ENCODE measurements at regions not wholly inside any gene's neighbourhood (a gene's known extent, or its start where the extent isn't known, plus 50 kb on each side); places are given as distances from the start of the nearest gene placed in this dataset.

DNA sequence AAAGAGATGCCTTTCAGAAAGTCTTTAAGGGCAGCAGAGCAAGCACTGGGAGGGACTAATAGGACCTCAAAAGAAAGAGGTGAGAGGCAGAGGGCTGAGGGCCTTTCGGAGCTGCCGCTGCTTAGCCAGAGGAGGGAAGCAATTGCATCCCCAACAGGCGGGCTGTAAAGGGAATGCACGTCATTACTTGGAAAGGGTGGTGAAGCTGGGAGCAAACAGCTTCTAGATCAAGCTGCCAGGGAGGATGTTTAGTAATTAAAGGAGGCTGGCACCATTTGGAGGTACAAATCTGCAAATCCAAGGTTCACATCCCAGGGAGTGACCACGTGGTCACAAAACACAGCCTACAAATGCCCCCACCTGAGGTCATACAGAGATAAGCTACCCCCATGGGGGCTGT is 429.0 kb upstream of the RBFOX1 start:
- Histone ChIP-seq H2BK120ac (ENCODE audit: low read depth, low read length) (no peak overlapping the region), H2AK9ac (replicated peaks; ENCODE audit: low read depth, low read length, poor library complexity) (no peak overlapping the region), H2BK20ac (ENCODE audit: low read depth, low read length) (no peak overlapping the region), H3K4me2 (ENCODE audit: low read depth, low read length) (no peak overlapping the region), H2AK5ac (ENCODE audit: low read depth, low read length) (no peak overlapping the region), H3K27ac (ENCODE audit: insufficient read depth, low read length) (no peak overlapping the region), H3K4ac (ENCODE audit: low read depth, low read length) (no peak overlapping the region), H4K8ac (ENCODE audit: low read depth in 2 of 2, low read length in 2 of 2) (no peak overlapping the region), H3K36me3 (ENCODE audit: control insufficient read depth, insufficient read depth, low read length) (no peaks in the 10 kb centered on the region), H3K9me1 (ENCODE audit: insufficient read depth, low read length) (no peaks in the 10 kb centered on the region), H3K4me3 (ENCODE audit: insufficient read depth, low read depth, low read length) (no peak overlapping the region), H2BK5ac (ENCODE audit: low read depth, low read length, poor library complexity, severe bottlenecking) (no peak overlapping the region), H3K27me3 (ENCODE audit: control insufficient read depth, insufficient read depth, low read length) (no peaks in the 10 kb centered on the region), H2AFZ (replicated peaks; ENCODE audit: low read length, poor library complexity) (no peak overlapping the region), H3K23ac (ENCODE audit: low read depth, low read length) (no peak overlapping the region), H4K5ac (ENCODE audit: low read depth, low read length) (no peak overlapping the region), H4K20me1 (ENCODE audit: insufficient read depth, low read length) (no peaks in the 10 kb centered on the region), H3K14ac (replicated peaks; ENCODE audit: low read depth, low read length) (no peak overlapping the region), H3K56ac (ENCODE audit: extremely low read depth, insufficient read depth, low read length) (no peak overlapping the region), H3K9ac (ENCODE audit: low read depth, low read length) (no peak overlapping the region), H3K9me3 (ENCODE audit: control insufficient read depth, insufficient read depth, low read length) (peaks cover 16% of the 10 kb centered on the region), H2BK15ac (ENCODE audit: low read depth, low read length) (no peak overlapping the region), H3K18ac (ENCODE audit: low read depth, low read length) (no peak overlapping the region), H4K91ac (ENCODE audit: insufficient read depth, low read depth, low read length) (no peak overlapping the region), H3K79me1 (ENCODE audit: low read depth in 1 of 2, low read length in 2 of 2) (no peaks in the 10 kb centered on the region), H3K4me1 (ENCODE audit: control insufficient read depth, insufficient read depth, low read length) (no peaks in the 10 kb centered on the region)
- POLR2A ChIA-PET (ENCODE audit: unreplicated experiment) = no interaction called here
- CTCF ChIA-PET = no interaction called here
- no peak for TF ChIP-seq BHLHE40 (IDR thresholded peaks at IDR 0.05; ENCODE audit: low read depth, low read length)
- TF ChIP-seq NFE2L2 (IDR thresholded peaks at IDR 0.05; ENCODE audit: low read depth, low read length) = no peak
- TF ChIP-seq CHD1 (IDR thresholded peaks at IDR 0.05; ENCODE audit: low read depth, low read length) = no peak
- no peak for TF ChIP-seq RCOR1 (IDR thresholded peaks at IDR 0.05; ENCODE audit: insufficient replicate concordance, low read length)
- TF ChIP-seq, protein P1, sequence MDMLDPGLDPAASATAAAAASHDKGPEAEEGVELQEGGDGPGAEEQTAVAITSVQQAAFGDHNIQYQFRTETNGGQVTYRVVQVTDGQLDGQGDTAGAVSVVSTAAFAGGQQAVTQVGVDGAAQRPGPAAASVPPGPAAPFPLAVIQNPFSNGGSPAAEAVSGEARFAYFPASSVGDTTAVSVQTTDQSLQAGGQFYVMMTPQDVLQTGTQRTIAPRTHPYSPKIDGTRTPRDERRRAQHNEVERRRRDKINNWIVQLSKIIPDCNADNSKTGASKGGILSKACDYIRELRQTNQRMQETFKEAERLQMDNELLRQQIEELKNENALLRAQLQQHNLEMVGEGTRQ (IDR thresholded peaks at IDR 0.05; ENCODE audit: low read depth, low read length) = no peak
- no peak for TF ChIP-seq POLR2A (IDR thresholded peaks at IDR 0.05; ENCODE audit: low read depth, low read length)
- no peak for TF ChIP-seq MXI1 (IDR thresholded peaks at IDR 0.05; ENCODE audit: borderline replicate concordance, low read depth, low read length)
- no peak for TF ChIP-seq RFX5 (IDR thresholded peaks at IDR 0.05; ENCODE audit: low read depth, low read length)
- TF ChIP-seq RAD21 (IDR thresholded peaks at IDR 0.05; ENCODE audit: low read length) = no peak
- TF ChIP-seq, protein P2, sequence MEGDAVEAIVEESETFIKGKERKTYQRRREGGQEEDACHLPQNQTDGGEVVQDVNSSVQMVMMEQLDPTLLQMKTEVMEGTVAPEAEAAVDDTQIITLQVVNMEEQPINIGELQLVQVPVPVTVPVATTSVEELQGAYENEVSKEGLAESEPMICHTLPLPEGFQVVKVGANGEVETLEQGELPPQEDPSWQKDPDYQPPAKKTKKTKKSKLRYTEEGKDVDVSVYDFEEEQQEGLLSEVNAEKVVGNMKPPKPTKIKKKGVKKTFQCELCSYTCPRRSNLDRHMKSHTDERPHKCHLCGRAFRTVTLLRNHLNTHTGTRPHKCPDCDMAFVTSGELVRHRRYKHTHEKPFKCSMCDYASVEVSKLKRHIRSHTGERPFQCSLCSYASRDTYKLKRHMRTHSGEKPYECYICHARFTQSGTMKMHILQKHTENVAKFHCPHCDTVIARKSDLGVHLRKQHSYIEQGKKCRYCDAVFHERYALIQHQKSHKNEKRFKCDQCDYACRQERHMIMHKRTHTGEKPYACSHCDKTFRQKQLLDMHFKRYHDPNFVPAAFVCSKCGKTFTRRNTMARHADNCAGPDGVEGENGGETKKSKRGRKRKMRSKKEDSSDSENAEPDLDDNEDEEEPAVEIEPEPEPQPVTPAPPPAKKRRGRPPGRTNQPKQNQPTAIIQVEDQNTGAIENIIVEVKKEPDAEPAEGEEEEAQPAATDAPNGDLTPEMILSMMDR (conservative IDR thresholded peaks at IDR 0.05; ENCODE audit: low read depth, low read length) = no peak
- TF ChIP-seq MAFK (IDR thresholded peaks at IDR 0.05; ENCODE audit: low read depth, low read length) = no peak
- no peak for TF ChIP-seq MAZ (IDR thresholded peaks at IDR 0.05; ENCODE audit: borderline replicate concordance, low read depth, low read length)
- TF ChIP-seq SMC3 (IDR thresholded peaks at IDR 0.05; ENCODE audit: low read depth, low read length) = no peak
- TF ChIP-seq FOS (IDR thresholded peaks at IDR 0.05; ENCODE audit: low read depth, low read length) = no peak
- no peak for TF ChIP-seq CEBPB (IDR thresholded peaks at IDR 0.05; ENCODE audit: low read depth, low read length)
- dilution Hi-C loops (cut with HindIII; ENCODE audit: low sequenced_read_pairs, unreplicated experiment) = no loop called here
- in situ Hi-C loops (cut with MboI; ENCODE audit: low sequenced_read_pairs) = no loop called here
- intact Hi-C loops (cut with micrococcal nuclease) = no loop called here
- ATAC-seq (ENCODE audit: low read depth) = no peak
- no TSS peak for BruUV-seq (replicated peaks)
- DNase-seq = no peak
- WGBS, 2 experiments (ENCODE audit: extremely low coverage in 2 of 2, insufficient read length in 1 of 2) = no CpG with 5 or more reads among the region's 5 CpGs
